ENCODE measurements at regions not wholly inside any gene's neighbourhood (a gene's known extent, or its start where the extent isn't known, plus 50 kb on each side); places are given as distances from the start of the nearest gene placed in this dataset.

DNA sequence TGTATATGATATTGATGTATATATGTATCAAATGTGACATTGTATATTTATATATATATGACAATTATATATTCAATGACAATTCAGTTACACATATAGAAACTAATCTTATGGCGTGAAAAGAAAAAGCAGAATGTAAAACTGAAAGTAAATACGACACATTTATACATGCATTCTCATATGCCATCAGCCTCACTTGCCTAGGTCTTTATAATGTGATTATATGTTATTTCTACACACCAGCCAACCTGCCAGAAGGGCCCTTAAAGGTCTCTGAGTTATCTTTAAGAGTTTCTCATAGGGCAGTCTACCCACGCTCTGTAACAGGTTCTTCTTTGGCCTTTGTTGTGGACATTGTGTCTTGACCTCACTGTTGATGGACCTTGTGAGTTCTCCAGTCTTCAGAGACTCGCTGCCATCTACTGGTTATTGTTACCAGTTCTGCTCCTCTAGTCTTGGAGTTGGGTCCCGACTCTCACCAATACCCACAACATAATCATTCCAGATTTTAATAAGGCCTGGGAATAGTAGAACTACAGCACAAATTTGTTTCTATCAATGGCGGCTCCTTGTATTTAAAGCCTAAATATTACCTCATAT, 371.5 kb upstream of the GOLIM4 start:
- TF ChIP-seq, protein P1, sequence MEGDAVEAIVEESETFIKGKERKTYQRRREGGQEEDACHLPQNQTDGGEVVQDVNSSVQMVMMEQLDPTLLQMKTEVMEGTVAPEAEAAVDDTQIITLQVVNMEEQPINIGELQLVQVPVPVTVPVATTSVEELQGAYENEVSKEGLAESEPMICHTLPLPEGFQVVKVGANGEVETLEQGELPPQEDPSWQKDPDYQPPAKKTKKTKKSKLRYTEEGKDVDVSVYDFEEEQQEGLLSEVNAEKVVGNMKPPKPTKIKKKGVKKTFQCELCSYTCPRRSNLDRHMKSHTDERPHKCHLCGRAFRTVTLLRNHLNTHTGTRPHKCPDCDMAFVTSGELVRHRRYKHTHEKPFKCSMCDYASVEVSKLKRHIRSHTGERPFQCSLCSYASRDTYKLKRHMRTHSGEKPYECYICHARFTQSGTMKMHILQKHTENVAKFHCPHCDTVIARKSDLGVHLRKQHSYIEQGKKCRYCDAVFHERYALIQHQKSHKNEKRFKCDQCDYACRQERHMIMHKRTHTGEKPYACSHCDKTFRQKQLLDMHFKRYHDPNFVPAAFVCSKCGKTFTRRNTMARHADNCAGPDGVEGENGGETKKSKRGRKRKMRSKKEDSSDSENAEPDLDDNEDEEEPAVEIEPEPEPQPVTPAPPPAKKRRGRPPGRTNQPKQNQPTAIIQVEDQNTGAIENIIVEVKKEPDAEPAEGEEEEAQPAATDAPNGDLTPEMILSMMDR (IDR thresholded peaks at IDR 0.05; ENCODE audit: insufficient read depth, low read length, poor library complexity, severe bottlenecking), result no peak
- no peak for TF ChIP-seq EZH2phosphoT487 (conservative IDR thresholded peaks at IDR 0.05; ENCODE audit: low read length)
